Coronary artery (tissue), 2 donors: ENCODE measurements at regions not wholly inside any gene's neighbourhood (a gene's known extent, or its start where the extent isn't known, plus 50 kb on each side); places are given as distances from the start of the nearest gene placed in this dataset.

Experiments
- DNase-seq: peaks from one replicate; pipeline ENCODE4 v3.0.0-alpha.2; 2017; ENCODE audit warnings: low spot score
- H3K27ac ChIP-seq, 2 donors: fragments of 200-600 bp; sonication (generic); one replicate each; pipeline ENCODE4 v1.5.1; 2016 to 2019
- H3K4me3 ChIP-seq: fragments of 200-600 bp; sonication (generic); 2 replicates; pipeline ENCODE4 v1.5.1; 2016; ENCODE audit warnings: mild to moderate bottlenecking, moderate library complexity
- TF ChIP-seq, protein P1 (sequence below): fragments of 200-600 bp; sonication (generic); IDR thresholded peaks from one replicate; pipeline ENCODE4 v1.5.1; 2019; ENCODE audit warnings: antibody characterized with exemption

GRCh38 chr17:73900516-73900915 lies 256.3 kb upstream of the SDK2 start:
- Histone ChIP-seq H3K27ac (no peak overlapping the region), H3K4me3 (no peak overlapping the region)
- TF ChIP-seq, protein P1, sequence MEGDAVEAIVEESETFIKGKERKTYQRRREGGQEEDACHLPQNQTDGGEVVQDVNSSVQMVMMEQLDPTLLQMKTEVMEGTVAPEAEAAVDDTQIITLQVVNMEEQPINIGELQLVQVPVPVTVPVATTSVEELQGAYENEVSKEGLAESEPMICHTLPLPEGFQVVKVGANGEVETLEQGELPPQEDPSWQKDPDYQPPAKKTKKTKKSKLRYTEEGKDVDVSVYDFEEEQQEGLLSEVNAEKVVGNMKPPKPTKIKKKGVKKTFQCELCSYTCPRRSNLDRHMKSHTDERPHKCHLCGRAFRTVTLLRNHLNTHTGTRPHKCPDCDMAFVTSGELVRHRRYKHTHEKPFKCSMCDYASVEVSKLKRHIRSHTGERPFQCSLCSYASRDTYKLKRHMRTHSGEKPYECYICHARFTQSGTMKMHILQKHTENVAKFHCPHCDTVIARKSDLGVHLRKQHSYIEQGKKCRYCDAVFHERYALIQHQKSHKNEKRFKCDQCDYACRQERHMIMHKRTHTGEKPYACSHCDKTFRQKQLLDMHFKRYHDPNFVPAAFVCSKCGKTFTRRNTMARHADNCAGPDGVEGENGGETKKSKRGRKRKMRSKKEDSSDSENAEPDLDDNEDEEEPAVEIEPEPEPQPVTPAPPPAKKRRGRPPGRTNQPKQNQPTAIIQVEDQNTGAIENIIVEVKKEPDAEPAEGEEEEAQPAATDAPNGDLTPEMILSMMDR, result no peak
- no peak for DNase-seq

GRCh38 chr17:73901249-73901648 lies 257.0 kb upstream of the SDK2 start:
- Histone ChIP-seq H3K4me3 (peak overlapping the region; percentile 56), H3K27ac (no peak overlapping the region)
- DNase-seq, result no peak
- TF ChIP-seq, protein P1, result no peak

DNA sequence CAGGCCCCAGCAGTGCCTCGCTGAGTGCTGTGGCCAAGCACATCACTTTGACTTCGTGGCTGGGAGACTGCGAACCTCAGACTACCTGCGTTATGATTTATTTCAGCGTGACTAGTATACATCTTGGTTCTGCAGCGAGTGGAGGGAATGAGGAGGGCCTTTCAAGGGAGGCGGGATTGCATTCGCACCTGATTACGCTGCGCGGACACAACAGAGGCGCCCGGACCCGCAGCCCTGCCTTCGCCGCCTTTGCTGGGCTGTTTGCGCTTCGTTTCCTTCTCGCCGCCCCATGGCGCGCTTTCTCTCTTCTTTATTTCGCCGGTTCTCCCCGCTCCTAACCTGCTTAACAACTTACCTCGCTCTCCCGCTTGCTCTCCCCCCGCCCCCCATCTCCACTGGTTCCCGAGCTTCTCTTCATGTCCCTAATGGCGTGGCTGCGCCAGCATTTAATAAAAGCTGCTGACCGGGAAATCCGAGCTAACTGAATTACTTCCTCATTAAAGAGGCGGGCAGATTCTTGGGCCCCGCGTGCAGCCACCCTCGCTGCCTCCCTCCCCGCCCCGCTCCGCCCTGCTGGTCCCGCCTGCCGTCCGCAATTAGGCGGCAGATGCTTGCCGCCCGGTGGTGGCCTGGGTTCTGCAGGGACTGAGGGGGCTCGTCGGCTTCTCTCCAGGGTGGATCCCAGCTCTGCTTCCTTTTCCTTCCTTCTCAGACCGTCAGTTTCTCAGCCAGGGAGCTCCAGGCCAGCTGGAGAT lies 257.6 kb upstream of the SDK2 start:
- Histone ChIP-seq H3K4me3 (peak overlapping the region; percentile 56), H3K27ac (no peak overlapping the region)
- peak; percentile 66 for DNase-seq
- TF ChIP-seq, protein P1, result no peak

DNA sequence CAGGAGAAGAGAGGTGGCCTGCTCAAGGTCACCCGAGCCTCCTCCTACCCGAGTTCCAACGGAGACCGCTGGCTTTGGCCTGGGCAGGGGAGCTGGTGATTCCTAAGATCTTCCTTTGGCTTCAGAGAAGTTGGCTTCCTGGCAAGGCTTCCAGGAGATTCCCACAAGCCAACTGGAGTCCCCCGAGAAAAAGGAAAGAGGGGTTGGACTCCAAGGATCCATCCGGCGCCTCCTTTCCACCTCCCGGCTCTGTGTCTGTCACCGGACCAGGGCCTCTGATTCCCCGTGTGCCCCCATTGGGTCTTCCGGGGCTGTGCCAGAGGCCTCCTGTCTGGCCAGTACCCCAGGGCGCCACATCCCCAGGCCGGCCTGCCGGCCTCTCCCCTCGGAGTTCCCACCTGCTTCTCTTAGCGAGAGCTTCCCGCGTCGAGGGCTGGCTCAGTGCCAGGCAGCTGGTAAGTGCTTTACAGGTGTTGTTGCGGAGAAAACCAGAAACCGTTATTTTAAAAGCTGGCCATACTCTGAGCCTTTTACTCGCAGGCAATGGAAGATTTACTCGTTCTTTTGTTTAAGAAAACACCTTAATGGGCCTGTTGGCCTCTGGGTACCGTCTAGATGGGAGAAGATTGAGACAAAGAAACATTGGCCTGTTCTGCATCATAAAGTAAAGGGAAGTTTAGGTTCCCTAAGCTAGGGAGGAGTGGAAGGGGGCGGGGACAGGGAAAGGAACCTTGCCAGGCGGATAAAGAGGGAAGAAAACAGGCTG lies 258.4 kb upstream of the SDK2 start:
- TF ChIP-seq, protein P1, result no peak
- Histone ChIP-seq H3K4me3 (peak overlapping the region; percentile 56), H3K27ac (no peak overlapping the region)
- no peak for DNase-seq

GRCh38 chr17:73906896-73907870 lies 262.9 kb upstream of the SDK2 start:
- TF ChIP-seq, protein P1, result no peak
- H3K4me3 ChIP-seq, result no peak overlapping the region
- H3K27ac ChIP-seq, result no peak overlapping the region
- DNase-seq, result no peak

DNA sequence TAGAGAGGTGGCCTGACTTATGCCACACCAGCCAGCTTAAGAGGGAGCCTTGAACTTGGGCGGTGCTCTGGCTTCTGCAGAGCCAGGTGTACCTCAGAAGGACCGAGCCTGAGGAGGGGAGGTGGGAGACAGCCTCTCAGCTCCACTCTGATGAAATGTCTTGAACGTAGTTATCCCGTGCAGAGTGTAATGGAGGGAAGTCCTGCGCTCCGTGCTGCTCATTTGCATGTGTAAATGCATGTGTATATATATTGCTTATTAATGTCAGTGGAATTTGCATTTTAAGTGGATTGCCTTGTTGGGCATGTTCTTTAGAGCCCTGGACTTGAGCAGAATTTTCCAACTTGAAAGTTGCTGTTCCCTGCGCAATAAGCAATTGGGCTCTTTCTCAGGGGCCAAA lies 264.9 kb upstream of the SDK2 start:
- Histone ChIP-seq H3K4me3 (no peak overlapping the region), H3K27ac (no peak overlapping the region)
- no peak for DNase-seq
- TF ChIP-seq, protein P1, result no peak
